GM12873 (cell line): ENCODE measurements at regions not wholly inside any gene's neighbourhood (a gene's known extent, or its start where the extent isn't known, plus 50 kb on each side); places are given as distances from the start of the nearest gene placed in this dataset.

Experiments
- CTCF ChIP-seq: IDR thresholded peaks from 2 replicates; pipeline ENCODE4 v1.5.1; 2012; ENCODE audit warnings: low read depth, mild to moderate bottlenecking, moderate library complexity, low read length, control low read depth; ENCODE audit not compliant: insufficient read depth; ENCODE audit errors: missing control alignments

DNA sequence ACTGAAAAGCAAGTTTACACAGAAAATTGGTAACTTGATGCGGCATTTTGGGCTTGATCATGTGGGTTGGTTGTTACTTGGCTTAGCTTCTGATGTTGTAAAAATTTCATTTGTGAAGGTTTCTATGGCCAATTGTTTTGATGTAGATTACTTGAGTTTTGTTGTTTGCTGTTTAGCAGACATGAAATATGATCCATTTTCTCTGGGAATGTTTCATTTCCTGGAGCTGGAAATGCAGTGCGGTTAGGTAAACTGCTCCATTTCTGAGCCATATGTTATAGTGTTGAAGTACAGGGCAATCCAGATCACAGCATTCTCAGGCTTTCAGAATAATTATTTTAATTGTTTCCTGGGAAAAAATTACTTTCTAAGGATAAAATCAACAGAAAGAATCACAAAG lies 396.9 kb downstream of the ENC1 start:
- no peak for TF ChIP-seq CTCF

DNA sequence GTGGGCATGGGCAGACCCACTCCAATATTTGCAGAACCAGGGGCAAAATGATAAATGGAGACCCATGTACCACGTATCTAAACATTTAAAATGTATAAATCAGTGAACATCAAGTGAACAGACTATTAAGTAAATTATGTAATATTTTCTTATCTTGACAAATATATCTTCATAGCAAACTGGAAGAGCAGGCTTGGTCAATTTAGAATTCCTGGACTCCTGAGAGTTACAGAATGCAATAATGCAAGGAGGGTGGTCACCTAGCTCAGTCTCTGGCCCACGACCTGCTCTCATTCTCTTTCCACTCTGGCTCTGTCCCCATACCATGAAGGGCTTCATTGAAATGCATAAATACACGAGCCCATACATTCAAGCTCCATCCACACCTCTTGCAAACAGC lies 398.0 kb downstream of the ENC1 start:
- no peak for TF ChIP-seq CTCF

DNA sequence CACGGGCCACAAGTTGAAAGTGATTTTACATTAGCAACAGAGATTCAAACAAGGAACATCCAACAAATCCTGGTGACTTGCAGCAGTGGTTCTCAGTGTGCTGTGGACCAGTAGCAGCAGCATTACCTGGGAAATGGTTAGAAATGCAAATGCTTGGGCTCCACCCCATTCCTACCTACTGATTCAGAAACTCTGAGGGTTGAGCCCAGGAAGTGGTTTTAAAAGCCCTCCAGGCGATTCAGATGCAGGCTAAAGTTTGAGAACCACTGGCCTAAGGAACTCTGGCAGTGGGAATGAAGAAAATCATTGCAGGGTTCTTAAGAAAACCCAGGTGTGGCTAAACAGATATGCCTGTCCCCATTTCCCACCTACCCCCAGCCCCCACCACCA lies 398.8 kb downstream of the ENC1 start:
- no peak for TF ChIP-seq CTCF

DNA sequence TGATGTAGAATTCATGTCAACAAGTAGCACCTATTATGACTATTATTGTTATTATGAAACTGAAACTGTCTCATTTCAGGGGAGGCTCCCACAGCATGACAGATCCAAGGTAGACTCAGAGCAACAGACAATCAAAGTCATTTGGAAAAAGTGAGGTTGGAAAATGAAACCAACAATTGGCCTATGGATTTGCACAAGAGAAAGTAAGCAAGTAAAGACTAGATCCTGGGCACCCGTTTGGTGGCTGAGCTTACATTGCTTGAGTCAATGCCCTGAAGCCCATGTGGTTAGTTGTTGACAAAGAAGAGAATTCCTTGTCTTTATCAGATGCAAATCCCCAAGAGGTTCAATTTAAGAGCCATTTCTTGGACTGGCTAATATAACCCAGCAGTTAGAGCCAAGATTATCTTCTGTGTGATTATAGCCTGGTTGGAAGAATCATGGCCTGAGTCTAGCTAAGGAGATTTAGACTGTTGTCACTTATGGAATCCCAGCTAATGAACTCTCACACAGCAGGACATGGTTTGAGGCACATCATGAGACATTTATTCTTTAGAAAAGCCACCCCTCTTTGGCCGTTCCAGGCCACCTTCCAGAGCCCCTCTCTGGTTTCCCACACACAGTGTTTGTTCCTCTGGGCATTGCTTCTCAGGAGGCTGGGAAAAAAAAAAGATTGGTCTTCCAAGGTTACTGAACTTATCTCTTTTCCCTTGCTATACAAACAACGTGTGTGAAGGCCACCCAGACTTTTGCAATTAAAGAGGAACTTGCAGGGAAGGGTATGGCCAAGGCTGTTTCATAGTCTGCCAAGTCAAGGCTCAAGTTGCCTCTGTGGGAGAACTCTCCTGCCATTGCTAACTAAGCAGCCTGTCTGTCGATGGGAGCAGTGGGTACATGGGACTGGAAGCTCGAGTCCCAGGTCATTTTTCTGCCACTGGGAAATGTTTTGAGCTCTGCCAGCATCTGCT lies 399.5 kb downstream of the ENC1 start:
- no peak for TF ChIP-seq CTCF

- no peak for TF ChIP-seq CTCF
Measured at GRCh38 chr5:74239261-74239660, 401.3 kb downstream of the ENC1 start.

DNA sequence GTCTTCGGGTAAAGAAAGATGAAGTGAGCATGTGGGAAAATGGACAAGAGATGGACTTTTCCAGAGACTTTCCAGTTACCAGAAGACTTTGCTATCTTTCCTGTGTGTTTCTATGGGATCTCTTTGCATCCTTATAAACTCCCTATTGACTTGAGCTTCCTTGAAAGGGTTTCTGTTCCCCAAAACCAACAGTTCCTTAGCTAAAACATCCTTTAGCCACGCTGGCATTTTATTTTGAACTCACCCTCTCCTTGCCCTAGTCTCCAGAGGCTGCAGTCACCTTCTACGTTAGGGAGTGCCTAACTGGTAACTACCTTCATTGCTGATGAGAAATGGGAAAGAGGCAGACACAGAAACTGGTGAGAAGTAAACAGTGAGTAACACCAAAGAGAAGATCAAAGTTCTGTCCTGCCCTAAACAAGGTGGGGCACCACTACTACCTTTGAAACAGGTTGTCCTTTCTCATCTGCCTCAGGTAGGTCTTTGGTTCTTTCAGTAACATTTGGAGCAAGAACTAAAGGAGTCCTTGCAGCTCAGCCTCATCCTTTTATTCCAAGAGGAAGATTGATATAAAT lies 402.9 kb downstream of the ENC1 start:
- no peak for TF ChIP-seq CTCF

DNA sequence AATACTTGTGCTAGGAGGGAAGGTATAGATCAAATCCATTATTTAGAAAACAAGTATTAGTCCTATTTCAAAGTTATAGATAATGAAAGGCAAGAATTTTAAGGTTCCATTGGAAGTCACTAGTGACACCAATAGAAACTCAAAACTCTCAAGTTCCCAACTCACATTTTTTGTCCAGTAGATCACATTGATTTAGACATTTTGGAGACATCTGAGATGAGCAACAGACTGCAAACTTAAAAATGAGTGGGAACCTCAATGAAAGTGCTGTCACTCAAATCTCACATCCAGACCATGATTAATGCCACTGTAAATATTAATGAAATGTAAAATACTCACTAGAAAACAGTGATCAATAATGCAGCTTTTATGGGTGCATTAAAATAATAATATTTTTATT lies 405.0 kb downstream of the ENC1 start:
- no peak for TF ChIP-seq CTCF
